GM21390 (cell line): ENCODE measurements at regions not wholly inside any gene's neighbourhood (a gene's known extent, or its start where the extent isn't known, plus 50 kb on each side); places are given as distances from the start of the nearest gene placed in this dataset.

ENCODE experiments used
- ATAC-seq: cut with Tn5 transposase; IDR thresholded peaks from one replicate; pipeline ENCODE4 v1.9.1; 2021; ENCODE audit not compliant: unreplicated experiment

GRCh38 chr18:24930478-24930877 lies 421.5 kb downstream of the ZNF521 start:
- ATAC-seq: no peak

GRCh38 chr18:24930971-24931370 lies 421.0 kb downstream of the ZNF521 start:
- ATAC-seq: no peak

DNA sequence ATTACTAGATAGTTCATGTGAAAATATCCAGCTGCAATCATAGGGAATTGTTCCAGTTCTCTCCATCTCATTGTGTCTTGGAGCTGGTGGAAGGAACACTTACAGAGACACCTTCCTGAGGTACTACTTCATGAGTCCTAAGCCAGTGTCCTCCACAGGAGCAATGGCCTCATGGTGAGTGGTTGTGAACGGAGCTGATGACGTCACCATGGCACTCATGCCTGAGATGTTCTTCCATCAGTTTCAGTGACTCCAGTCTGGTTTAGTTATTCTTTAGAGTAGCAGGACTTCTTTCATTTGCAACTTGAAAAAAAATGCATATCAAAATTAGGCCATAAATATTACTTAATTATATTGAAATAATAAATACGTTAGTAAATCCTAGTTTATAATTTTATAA lies 418.6 kb downstream of the ZNF521 start:
- no peak for ATAC-seq

GRCh38 chr18:24934258-24934932 lies 417.6 kb downstream of the ZNF521 start:
- no peak for ATAC-seq

DNA sequence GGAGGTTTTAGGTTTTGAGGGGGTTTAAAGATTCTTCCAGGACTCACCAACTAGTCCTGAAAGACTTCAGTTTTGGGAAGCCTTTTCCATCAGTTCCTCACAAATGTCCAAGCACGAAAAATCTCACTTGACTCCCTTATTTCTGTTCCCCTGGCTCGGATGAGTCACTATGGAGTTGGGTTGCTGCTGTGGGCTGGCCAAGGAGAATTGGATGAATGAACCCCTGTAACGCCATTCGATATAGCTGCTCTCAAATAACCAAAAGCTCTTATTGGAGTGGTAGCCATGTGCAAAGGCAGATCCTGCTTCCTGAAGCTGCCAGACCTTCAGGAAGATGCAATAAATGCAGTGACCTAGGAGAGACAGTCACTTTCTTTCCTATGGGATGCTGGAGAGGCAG lies 417.0 kb downstream of the ZNF521 start:
- no peak for ATAC-seq

- ATAC-seq: no peak
These were observed 416.1 kb downstream of the ZNF521 start for GRCh38 chr18:24935896-24936295.

- no peak for ATAC-seq
These were observed 415.3 kb downstream of the ZNF521 start for GRCh38 chr18:24936691-24937090.

- no peak for ATAC-seq
These were observed 414.2 kb downstream of the ZNF521 start for GRCh38 chr18:24937639-24938275.

DNA sequence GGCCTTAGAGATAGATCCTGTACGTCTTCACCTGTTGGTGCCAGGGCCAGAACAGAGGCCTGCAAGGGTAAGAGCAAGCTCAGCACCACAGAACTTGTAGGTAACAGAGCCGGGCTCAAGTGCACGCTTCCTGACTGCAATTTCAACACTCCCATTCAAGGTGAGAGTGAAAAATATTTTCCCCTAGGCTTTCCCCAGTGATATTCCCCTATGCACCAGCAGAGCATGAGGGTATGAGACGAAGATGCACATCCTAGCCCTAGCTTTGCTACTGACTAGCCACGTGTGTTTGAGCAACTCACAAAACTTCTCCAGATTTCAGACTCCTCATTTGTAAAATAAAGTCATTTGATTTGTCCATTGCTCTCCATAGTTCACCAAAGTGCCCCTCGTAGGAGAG lies 411.6 kb downstream of the ZNF521 start:
- ATAC-seq: no peak

- no peak for ATAC-seq
These were observed 410.6 kb downstream of the ZNF521 start for GRCh38 chr18:24941174-24941951.

GRCh38 chr18:24942144-24942543 lies 409.8 kb downstream of the ZNF521 start:
- ATAC-seq: no peak

DNA sequence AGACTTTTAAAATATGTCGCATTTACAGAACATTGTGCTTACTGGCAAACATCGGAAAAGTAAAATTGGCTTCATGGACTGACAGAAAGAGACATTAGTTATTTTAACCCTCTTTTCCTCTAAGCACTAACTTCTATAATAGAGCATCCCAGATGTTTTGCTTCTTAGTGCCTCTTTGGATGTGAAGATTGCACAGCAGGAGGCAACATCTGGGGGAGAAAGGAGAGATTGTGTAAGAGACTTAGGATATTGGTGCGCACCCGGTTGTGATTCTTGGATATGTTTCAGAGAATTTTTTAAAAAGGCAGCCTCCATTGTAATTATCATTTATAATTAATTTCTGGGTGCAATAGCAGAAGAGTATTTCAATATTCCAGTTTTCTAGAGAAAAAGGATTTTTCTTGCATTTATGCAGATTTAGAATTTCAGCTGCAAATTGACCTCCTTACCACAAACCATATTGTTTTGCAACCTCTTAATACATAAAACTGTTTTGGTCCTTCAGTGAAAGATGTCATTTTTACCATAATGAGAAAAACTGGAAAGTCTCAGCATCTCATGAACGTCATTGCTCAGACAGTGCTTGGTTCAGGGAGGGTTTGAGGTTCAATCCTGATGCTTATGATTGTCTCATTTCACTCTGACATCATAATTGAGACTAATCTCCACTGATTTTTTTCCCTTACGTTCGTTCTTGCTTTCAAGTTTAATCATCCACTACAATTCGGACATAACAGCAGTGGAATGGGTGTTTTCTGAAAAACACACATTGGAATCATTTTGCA lies 404.3 kb downstream of the ZNF521 start:
- ATAC-seq: no peak

DNA sequence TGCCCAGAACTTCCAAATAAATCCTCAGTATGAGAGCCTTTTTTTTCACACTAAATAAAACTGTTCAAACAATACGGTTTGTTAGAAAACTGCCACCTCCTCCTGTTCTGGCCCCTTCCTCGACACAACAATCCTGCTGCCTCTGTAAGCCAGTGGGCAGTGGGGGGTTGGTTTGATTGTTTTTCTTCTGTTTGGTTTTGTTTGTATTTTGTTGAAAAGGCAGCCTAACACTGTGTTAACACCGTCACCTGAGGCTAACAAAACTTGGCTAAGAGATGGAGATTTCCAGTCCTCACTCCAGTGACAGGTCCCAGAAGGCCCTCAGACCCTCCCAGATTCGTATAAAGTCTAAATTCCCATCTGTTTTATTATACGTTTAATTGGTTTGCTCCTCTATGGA lies 402.1 kb downstream of the ZNF521 start:
- no peak for ATAC-seq

- ATAC-seq: no peak
These were observed 397.6 kb downstream of the ZNF521 start for GRCh38 chr18:24954341-24954740.

DNA sequence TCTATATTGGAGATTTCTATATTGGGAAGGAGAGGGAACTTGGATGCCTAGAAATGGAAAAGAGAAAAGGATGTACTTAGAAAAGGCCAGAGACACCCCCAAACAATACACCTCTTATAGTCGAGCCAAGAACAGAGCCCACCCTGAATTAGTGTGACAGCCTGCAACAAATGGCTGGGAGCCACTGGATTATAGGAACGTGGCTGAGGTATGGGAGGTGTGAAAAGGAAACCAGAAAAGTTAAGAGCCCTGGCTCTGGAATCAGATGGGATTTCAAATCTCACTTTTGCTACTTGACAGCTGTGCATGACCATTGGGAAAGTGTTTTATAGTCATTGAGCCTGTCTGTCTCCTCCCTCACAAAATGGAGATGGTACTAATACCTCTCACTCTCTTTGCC lies 394.0 kb downstream of the ZNF521 start:
- no peak for ATAC-seq

GRCh38 chr18:24959051-24959476 lies 392.9 kb downstream of the ZNF521 start:
- no peak for ATAC-seq

DNA sequence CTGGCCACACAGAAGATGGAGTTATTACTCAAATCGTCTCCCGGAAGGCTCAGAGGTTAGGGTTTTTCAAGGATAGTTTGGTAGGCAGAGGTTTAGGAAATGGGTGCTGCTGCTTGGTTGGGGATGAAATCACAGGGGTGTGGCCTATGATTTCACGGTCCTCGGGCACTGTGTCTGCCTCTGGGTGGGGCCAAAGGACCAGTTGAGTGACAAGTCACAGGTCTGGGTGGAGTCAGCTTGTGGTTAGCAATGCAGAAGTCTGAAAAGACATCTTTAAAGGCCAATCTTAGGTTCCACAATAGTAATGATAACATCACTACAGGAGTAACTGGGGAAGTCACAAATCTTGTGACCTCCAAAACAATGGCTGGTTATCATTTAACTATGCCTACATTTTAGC lies 387.8 kb downstream of the ZNF521 start:
- peak; percentile 85 for ATAC-seq

- no peak for ATAC-seq
These were observed 383.7 kb downstream of the ZNF521 start for GRCh38 chr18:24968238-24968775.

DNA sequence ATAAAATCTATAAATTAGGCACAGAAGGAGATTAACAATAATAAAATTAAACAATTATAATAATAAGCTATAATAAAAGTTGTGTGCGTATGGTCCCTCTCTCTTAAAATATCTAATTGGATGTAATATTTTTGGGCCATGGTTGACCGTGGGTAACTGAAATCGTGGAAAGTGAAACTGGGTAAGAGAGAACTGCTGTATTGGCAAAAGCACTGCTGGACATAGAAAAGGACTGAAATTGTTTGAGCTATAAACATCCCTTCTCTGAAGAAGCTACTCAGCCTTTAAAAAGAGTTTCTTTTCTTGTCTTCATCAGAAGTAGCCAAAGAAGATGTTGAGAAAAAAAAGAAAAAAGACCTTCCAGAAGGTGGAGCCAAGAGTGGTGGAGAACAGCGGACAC lies 379.4 kb downstream of the ZNF521 start:
- no peak for ATAC-seq

DNA sequence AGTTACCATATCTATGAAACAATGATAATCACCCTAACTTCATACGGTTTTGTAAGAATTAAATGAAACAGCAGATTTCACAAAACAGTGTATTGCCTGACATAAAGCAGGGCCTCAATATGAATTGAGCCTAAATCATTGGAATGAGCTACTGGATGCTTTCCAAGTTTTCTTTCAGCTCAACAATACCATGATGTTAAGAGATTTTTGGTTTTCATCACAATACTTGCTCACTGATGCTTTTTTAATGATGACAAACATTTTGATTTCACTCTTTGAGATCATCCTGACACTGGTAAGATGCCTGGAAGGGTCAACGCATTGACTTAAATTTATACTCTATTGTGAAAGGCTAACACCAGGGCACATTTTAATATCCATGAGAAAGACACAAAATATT lies 377.5 kb downstream of the ZNF521 start:
- ATAC-seq: no peak
